Vagina (tissue), 2 donors: ENCODE measurements at regions not wholly inside any gene's neighbourhood (a gene's known extent, or its start where the extent isn't known, plus 50 kb on each side); places are given as distances from the start of the nearest gene placed in this dataset.

ENCODE experiments used
- DNase-seq, 2 donors: peaks; one replicate each; pipeline ENCODE4 v3.0.0-alpha.2; 2017; ENCODE audit errors: extremely low spot score in 2 of 2
- H3K27ac ChIP-seq: fragments of 200-600 bp; sonication (generic); one replicate; pipeline ENCODE4 v1.5.1; 2019
- H3K27me3 ChIP-seq: fragments of 200-600 bp; sonication (generic); one replicate; pipeline ENCODE4 v1.5.1; 2019
- H3K36me3 ChIP-seq, 2 donors: fragments of 200-600 bp; sonication (generic); one replicate each; pipeline ENCODE4 v1.5.1; 2017 to 2019
- H3K4me1 ChIP-seq: fragments of 200-600 bp; sonication (generic); one replicate; pipeline ENCODE4 v1.5.1; 2019
- H3K4me3 ChIP-seq, 2 donors: fragments of 200-600 bp; sonication (generic); 1 replicate in 1 of 2; 2 replicates in 1 of 2; pipeline ENCODE4 v1.5.1; 2016 to 2019
- H3K9me3 ChIP-seq: fragments of 200-600 bp; sonication (generic); one replicate; pipeline ENCODE4 v1.5.1; 2019
- POLR2A ChIP-seq, 2 donors: fragments of 450-650 bp; IDR thresholded peaks; one replicate each; pipeline ENCODE4 v1.6.1; 2017; ENCODE audit warnings: antibody characterized with exemption in 2 of 2, mild to moderate bottlenecking in 2 of 2, moderate library complexity in 2 of 2
- POLR2AphosphoS5 ChIP-seq, 2 donors: sonication (generic); formaldehyde crosslinking; IDR thresholded peaks; one replicate each; pipeline ENCODE4 v1.9.0; 2017; ENCODE audit warnings: antibody characterized with exemption in 2 of 2, mild to moderate bottlenecking in 2 of 2, low read depth in 1 of 2; ENCODE audit not compliant: insufficient read depth in 1 of 2
- intact Hi-C: fragments of 100-400 bp; cut with DNase I; formaldehyde crosslinking; loops from one replicate; pipeline ENCODE4 v1.15.1; 2023
- TF ChIP-seq, protein P1 (sequence below), 3 experiments: fragments of 450-650 bp in 2 of 3; fragments of 200-600 bp in 1 of 3; sonication (generic) in 1 of 3; IDR thresholded peaks; one replicate each; pipeline ENCODE4 v1.5.1; 2017 to 2019; ENCODE audit warnings: antibody characterized with exemption in 3 of 3, mild to moderate bottlenecking in 2 of 3, moderate library complexity in 2 of 3

DNA sequence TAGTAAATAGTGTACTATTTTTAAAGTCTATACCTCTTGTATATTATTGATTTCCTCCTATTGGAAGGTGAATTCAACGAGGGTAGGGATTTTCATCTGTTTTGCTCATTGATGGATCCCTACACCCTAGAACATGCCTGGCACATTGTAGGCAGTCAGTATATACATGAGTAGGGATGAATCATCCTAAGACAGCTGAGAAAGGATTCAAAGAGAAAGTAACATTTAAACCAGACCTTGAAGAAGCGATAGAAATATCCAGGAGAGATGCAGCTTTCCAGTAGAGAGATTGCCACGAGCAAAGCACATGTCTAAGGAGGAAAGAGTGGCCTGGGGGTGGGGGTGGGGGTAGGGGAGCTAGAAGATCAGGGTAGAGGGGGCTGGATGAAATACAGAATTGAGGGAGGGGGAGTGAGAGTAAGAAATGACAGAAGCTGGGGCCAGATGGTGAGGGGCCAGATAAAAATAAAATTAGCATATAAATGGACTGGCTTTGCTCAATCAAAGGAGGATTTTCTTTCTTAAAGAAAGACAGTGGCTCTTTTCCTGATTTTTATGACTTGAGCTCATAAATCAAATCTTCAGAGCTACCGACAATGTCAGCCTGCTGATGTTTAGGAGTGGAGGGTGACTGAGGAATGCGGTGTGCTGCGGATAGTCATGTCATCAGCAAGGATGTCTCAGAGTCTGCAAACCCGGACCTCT lies 168.2 kb downstream of the SAMD5 start:
- Histone ChIP-seq H3K27ac (no peak overlapping the region), H3K4me3 (no peak overlapping the region), H3K9me3 (no peaks in the 10 kb centered on the region), H3K27me3 (no peaks in the 10 kb centered on the region), H3K4me1 (no peaks in the 10 kb centered on the region), H3K36me3 (no peaks in the 10 kb centered on the region)
- intact Hi-C loops = no loop called here
- DNase-seq = no peak
- TF ChIP-seq, protein P1, sequence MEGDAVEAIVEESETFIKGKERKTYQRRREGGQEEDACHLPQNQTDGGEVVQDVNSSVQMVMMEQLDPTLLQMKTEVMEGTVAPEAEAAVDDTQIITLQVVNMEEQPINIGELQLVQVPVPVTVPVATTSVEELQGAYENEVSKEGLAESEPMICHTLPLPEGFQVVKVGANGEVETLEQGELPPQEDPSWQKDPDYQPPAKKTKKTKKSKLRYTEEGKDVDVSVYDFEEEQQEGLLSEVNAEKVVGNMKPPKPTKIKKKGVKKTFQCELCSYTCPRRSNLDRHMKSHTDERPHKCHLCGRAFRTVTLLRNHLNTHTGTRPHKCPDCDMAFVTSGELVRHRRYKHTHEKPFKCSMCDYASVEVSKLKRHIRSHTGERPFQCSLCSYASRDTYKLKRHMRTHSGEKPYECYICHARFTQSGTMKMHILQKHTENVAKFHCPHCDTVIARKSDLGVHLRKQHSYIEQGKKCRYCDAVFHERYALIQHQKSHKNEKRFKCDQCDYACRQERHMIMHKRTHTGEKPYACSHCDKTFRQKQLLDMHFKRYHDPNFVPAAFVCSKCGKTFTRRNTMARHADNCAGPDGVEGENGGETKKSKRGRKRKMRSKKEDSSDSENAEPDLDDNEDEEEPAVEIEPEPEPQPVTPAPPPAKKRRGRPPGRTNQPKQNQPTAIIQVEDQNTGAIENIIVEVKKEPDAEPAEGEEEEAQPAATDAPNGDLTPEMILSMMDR (IDR thresholded peaks at IDR 0.05) = no peak
- TF ChIP-seq POLR2AphosphoS5 (IDR thresholded peaks at IDR 0.05; ENCODE audit: insufficient read depth in 1 of 2, low read depth in 1 of 2) = no peak
- TF ChIP-seq POLR2A (IDR thresholded peaks at IDR 0.05) = no peak

DNA sequence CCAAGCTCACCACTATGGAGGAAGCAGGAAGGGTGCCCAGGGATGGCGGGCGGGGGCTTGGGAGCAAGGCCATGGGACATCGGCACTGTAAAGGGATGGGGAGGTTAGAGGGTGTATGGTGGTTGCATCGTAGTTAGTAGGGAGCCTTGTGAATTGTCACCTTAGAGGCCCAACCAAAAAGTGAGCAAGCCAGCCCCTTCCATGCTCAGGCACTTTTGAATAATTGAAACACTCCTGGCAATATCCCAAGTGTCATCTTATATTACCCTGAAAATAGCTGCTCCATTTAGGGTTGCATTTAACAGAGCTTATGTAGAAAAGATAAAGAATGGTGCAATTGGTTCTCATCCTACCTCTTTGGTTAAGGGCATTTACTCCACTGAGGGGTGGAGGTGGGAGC lies 169.2 kb downstream of the SAMD5 start:
- no peak overlapping the region for H3K27ac ChIP-seq
- TF ChIP-seq POLR2AphosphoS5 (IDR thresholded peaks at IDR 0.05; ENCODE audit: insufficient read depth in 1 of 2, low read depth in 1 of 2) = no peak
- TF ChIP-seq POLR2A (IDR thresholded peaks at IDR 0.05) = no peak
- TF ChIP-seq, protein P1 (IDR thresholded peaks at IDR 0.05) = no peak
- no peak for DNase-seq
- no peaks in the 10 kb centered on the region for H3K4me1 ChIP-seq
- no peaks in the 10 kb centered on the region for H3K9me3 ChIP-seq
- no peak overlapping the region for H3K4me3 ChIP-seq
- no peaks in the 10 kb centered on the region for H3K36me3 ChIP-seq
- no peaks in the 10 kb centered on the region for H3K27me3 ChIP-seq
- intact Hi-C loops = no loop called here

DNA sequence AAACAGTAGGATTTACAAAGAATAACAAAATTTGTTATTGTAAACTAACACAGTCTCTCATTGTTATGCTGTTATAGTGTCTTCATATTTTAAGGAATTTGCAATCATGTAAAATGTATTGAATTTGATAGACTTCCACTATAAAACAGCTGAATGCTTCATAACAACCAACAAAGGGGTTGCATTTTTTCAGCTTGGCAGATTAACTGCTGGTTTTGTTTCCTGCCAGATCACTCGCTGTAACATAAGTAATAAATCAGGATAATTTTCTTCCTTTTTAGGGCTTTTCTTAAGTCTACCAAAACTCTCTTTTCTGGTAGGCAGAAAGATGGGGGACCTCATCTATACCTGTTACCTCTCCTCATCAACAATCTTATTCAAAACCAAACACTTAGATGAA lies 169.8 kb downstream of the SAMD5 start:
- TF ChIP-seq POLR2AphosphoS5 (IDR thresholded peaks at IDR 0.05; ENCODE audit: insufficient read depth in 1 of 2, low read depth in 1 of 2) (no peak), POLR2A (IDR thresholded peaks at IDR 0.05) (no peak)
- TF ChIP-seq, protein P1 (IDR thresholded peaks at IDR 0.05) = no peak
- Histone ChIP-seq H3K4me1 (no peaks in the 10 kb centered on the region), H3K9me3 (no peaks in the 10 kb centered on the region), H3K4me3 (no peak overlapping the region), H3K36me3 (no peaks in the 10 kb centered on the region), H3K27me3 (no peaks in the 10 kb centered on the region), H3K27ac (no peak overlapping the region)
- intact Hi-C loops = no loop called here
- DNase-seq = no peak

DNA sequence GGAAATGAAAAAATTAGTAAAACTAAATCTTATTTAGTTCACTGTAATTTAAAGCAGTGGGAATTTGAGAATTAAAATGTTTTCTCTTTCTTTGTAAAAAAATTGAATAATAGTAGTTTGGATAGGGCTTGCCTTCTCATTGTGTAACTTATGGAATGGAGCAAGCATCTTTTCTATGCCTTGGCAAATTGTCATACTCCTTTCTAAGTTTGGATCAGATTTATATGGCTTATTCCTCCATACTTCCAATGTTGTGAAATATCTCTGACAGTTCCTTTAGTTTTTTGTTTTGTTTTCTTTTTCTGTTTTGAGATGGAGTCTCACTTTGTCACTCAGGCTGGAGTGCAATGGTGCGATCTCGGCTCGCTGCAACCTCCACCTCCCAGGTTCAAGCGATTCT lies 176.4 kb downstream of the SAMD5 start:
- DNase-seq = no peak
- intact Hi-C loops = no loop called here
- H3K27ac ChIP-seq = no peak overlapping the region
- H3K9me3 ChIP-seq = no peaks in the 10 kb centered on the region
- no peak overlapping the region for H3K4me3 ChIP-seq
- no peaks in the 10 kb centered on the region for H3K4me1 ChIP-seq
- no peaks in the 10 kb centered on the region for H3K36me3 ChIP-seq
- no peaks in the 10 kb centered on the region for H3K27me3 ChIP-seq
- TF ChIP-seq, protein P1 (IDR thresholded peaks at IDR 0.05) = no peak
- TF ChIP-seq POLR2AphosphoS5 (IDR thresholded peaks at IDR 0.05; ENCODE audit: insufficient read depth in 1 of 2, low read depth in 1 of 2) (no peak), POLR2A (IDR thresholded peaks at IDR 0.05) (no peak)

DNA sequence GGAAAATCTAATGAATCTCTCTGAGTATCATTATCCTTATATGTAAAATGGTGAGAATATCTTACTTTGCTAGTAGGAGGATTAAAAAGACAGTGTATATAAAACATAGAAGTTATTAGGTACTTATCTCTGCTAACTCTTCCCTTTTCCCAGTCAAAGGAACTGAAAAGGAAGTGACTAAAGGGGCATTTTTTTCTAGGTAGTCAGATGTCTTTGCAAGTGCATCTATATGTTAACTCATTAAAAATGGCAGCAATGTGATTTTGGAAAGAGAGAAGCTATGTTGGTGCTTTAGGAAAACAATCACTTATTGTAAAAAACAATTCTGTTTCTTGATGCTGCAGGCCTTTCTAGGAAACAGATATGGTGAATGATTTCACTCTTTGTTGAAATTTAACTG lies 180.9 kb downstream of the SAMD5 start:
- H3K4me1 ChIP-seq = no peaks in the 10 kb centered on the region
- no peak for DNase-seq
- H3K4me3 ChIP-seq = no peak overlapping the region
- H3K27ac ChIP-seq = no peak overlapping the region
- no peaks in the 10 kb centered on the region for H3K27me3 ChIP-seq
- no peaks in the 10 kb centered on the region for H3K9me3 ChIP-seq
- intact Hi-C loops = no loop called here
- H3K36me3 ChIP-seq = no peaks in the 10 kb centered on the region
- TF ChIP-seq, protein P1 (IDR thresholded peaks at IDR 0.05) = no peak
- TF ChIP-seq POLR2A (IDR thresholded peaks at IDR 0.05) (no peak), POLR2AphosphoS5 (IDR thresholded peaks at IDR 0.05; ENCODE audit: insufficient read depth in 1 of 2, low read depth in 1 of 2) (no peak)
